A673 (cell line): ENCODE measurements at regions not wholly inside any gene's neighbourhood (a gene's known extent, or its start where the extent isn't known, plus 50 kb on each side); places are given as distances from the start of the nearest gene placed in this dataset.

Experiments used
- BruUV-seq: library from RNA; stranded (reverse); fragments of 400-500 nt; replicated peaks from 2 replicates; lab custom pipeline; 2021; lab: Mats Ljungman, UMichigan
- CTCF ChIA-PET: fragments of 300-600 bp; sonication (Branson Sonifier 250); formaldehyde crosslinking; loops from one replicate; lab custom pipeline; 2022; ENCODE audit warnings: antibody characterized with exemption; lab: Charles Lee
- POLR2A ChIA-PET: fragments of 300-600 bp; sonication (Branson Sonifier 250); formaldehyde crosslinking; loops from one replicate; lab custom pipeline; 2022; ENCODE audit warnings: antibody characterized with exemption; ENCODE audit not compliant: low non-redundant PET; lab: Charles Lee
- DNase-seq: peaks from one replicate; pipeline ENCODE4 v3.0.0-alpha.2; 2015; ENCODE audit warnings: low spot score
- H3K27ac ChIP-seq: fragments of 200-600 bp; sonication (generic); 2 replicates; pipeline ENCODE4 v1.5.1; 2016; ENCODE audit warnings: mixed run types, low read depth, mild to moderate bottlenecking, mixed read lengths, antibody characterized with exemption, low read length; ENCODE audit not compliant: poor library complexity, severe bottlenecking
- H3K27me3 ChIP-seq: fragments of 200-600 bp; sonication (generic); replicated peaks from 2 replicates; pipeline ENCODE4 v1.6.1; 2017; ENCODE audit warnings: mixed run types, low read depth, mild to moderate bottlenecking, mixed read lengths, antibody characterized with exemption, low read length; ENCODE audit not compliant: insufficient read depth, poor library complexity
- H3K36me3 ChIP-seq: fragments of 200-600 bp; sonication (generic); 2 replicates; pipeline ENCODE4 v1.6.1; 2016; ENCODE audit warnings: mixed run types, mild to moderate bottlenecking, mixed read lengths, antibody characterized with exemption, low read length; ENCODE audit not compliant: insufficient read depth, poor library complexity, severe bottlenecking
- H3K4me1 ChIP-seq: fragments of 200-600 bp; sonication (generic); 2 replicates; pipeline ENCODE4 v1.6.1; 2017; ENCODE audit warnings: mixed run types, mild to moderate bottlenecking, mixed read lengths, antibody characterized with exemption, low read length; ENCODE audit not compliant: insufficient read depth, poor library complexity, severe bottlenecking
- H3K4me3 ChIP-seq: fragments of 200-600 bp; sonication (generic); 2 replicates; pipeline ENCODE4 v1.5.1; 2016; ENCODE audit warnings: low read depth, mixed run types, mild to moderate bottlenecking, mixed read lengths, low read length; ENCODE audit not compliant: poor library complexity, severe bottlenecking
- H3K9me3 ChIP-seq: fragments of 200-600 bp; sonication (generic); 2 replicates; pipeline ENCODE4 v1.6.1; 2016; ENCODE audit warnings: mixed run types, low read depth, mild to moderate bottlenecking, mixed read lengths, antibody characterized with exemption, low read length; ENCODE audit not compliant: poor library complexity, severe bottlenecking
- CTCF ChIP-seq: fragments of 300-800, 200-600 bp; sonication (generic); conservative IDR thresholded peaks from 2 replicates; pipeline ENCODE4 v1.5.1; 2017; ENCODE audit warnings: low read depth, mild to moderate bottlenecking, antibody characterized with exemption, low read length, moderate library complexity, mixed read lengths
- EZH2 ChIP-seq: fragments of 200-600 bp; sonication (generic); IDR thresholded peaks from 2 replicates; pipeline ENCODE4 v1.6.1; 2017; ENCODE audit warnings: borderline replicate concordance, low read depth, mild to moderate bottlenecking, mixed read lengths, antibody characterized with exemption, low read length; ENCODE audit not compliant: poor library complexity, severe bottlenecking
- intact Hi-C: fragments of 100-400 bp; cut with micrococcal nuclease; formaldehyde crosslinking; loops from one replicate; pipeline ENCODE4 v1.10.0; 2022; ENCODE audit not compliant: unreplicated experiment

GRCh38 chr5:43903129-43903528 is 300.1 kb downstream of the NNT start:
- POLR2A ChIA-PET: no interaction called here
- Histone ChIP-seq H3K27ac (no peak overlapping the region), H3K4me3 (no peak overlapping the region), H3K27me3 (no peaks in the 10 kb centered on the region), H3K9me3 (no peaks in the 10 kb centered on the region), H3K4me1 (no peaks in the 10 kb centered on the region), H3K36me3 (no peaks in the 10 kb centered on the region)
- CTCF ChIA-PET: no interaction called here
- TF ChIP-seq CTCF (no peak), EZH2 (no peak)
- intact Hi-C loops: no loop called here
- BruUV-seq: no TSS peak
- no peak for DNase-seq

GRCh38 chr5:43900974-43901373 is 298.0 kb downstream of the NNT start:
- Histone ChIP-seq H3K27ac (no peak overlapping the region), H3K36me3 (no peaks in the 10 kb centered on the region), H3K4me3 (no peak overlapping the region), H3K27me3 (no peaks in the 10 kb centered on the region), H3K9me3 (no peaks in the 10 kb centered on the region), H3K4me1 (no peaks in the 10 kb centered on the region)
- BruUV-seq: no TSS peak
- intact Hi-C loops: no loop called here
- ChIA-PET CTCF (no interaction called here), POLR2A (no interaction called here)
- TF ChIP-seq EZH2 (no peak), CTCF (no peak)
- no peak for DNase-seq

- ChIA-PET POLR2A (no interaction called here), CTCF (no interaction called here)
- TF ChIP-seq CTCF (no peak), EZH2 (no peak)
- no TSS peak for BruUV-seq
- Histone ChIP-seq H3K27me3 (no peaks in the 10 kb centered on the region), H3K9me3 (no peaks in the 10 kb centered on the region), H3K4me1 (no peaks in the 10 kb centered on the region), H3K4me3 (no peak overlapping the region), H3K27ac (no peak overlapping the region), H3K36me3 (no peaks in the 10 kb centered on the region)
- DNase-seq: no peak
- intact Hi-C loops: no loop called here
These were observed 292.9 kb downstream of the NNT start for GRCh38 chr5:43895876-43896275.
